ENCODE measurements at regions not wholly inside any gene's neighbourhood (a gene's known extent, or its start where the extent isn't known, plus 50 kb on each side); places are given as distances from the start of the nearest gene placed in this dataset.

DNA sequence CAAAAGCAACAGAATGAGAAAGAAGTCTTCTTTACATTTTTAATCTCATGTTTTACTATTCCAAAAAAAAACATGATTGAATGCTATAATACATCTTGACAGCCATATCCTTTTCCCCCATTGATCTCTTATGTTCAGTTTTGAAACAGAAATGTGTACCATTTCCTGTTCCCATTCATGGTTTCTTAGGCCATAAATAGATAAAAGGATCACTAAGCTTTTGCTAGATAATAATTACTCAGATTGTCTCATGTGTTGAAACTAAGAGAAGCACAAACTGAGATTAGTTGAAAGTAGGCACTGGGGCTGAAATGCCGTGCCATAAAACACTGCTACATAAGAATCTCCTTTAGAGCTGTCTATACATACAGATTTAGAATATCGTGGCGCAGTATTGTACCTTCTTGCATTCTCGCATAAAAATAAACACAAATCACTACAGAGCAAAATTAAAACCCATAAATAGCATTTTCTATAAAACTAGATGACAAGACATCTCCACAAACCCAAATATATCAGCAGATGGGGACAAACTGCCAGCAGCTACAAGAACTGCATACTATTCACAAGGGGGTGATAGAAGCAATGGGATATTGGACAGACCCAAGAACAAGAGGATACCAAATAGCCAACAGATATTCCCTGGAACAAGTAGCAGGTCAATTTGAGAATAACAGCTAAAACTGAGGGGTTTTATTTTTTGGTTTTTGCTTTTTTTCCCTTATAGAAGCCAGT is 405.3 kb upstream of the PRMT6 start:
- H3K9me2 ChIP-seq (replicated peaks; ENCODE audit: insufficient read depth): no peaks in the 10 kb centered on the region
- no peak overlapping the region for H2AFZ ChIP-seq
- H3K79me2 ChIP-seq: no peaks in the 10 kb centered on the region
- H4K20me1 ChIP-seq (ENCODE audit: insufficient read depth, poor library complexity, severe bottlenecking): no peaks in the 10 kb centered on the region
- TF ChIP-seq EZH2 (IDR thresholded peaks at IDR 0.05; ENCODE audit: borderline replicate concordance): no peak
- TF ChIP-seq, protein P1, sequence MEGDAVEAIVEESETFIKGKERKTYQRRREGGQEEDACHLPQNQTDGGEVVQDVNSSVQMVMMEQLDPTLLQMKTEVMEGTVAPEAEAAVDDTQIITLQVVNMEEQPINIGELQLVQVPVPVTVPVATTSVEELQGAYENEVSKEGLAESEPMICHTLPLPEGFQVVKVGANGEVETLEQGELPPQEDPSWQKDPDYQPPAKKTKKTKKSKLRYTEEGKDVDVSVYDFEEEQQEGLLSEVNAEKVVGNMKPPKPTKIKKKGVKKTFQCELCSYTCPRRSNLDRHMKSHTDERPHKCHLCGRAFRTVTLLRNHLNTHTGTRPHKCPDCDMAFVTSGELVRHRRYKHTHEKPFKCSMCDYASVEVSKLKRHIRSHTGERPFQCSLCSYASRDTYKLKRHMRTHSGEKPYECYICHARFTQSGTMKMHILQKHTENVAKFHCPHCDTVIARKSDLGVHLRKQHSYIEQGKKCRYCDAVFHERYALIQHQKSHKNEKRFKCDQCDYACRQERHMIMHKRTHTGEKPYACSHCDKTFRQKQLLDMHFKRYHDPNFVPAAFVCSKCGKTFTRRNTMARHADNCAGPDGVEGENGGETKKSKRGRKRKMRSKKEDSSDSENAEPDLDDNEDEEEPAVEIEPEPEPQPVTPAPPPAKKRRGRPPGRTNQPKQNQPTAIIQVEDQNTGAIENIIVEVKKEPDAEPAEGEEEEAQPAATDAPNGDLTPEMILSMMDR (IDR thresholded peaks at IDR 0.05; ENCODE audit: poor library complexity): no peak
- no peak for TF ChIP-seq EZH2phosphoT487 (IDR thresholded peaks at IDR 0.05; ENCODE audit: low read depth, severe bottlenecking, unreplicated experiment)
- H3K4me2 ChIP-seq: no peak overlapping the region
- H3K27ac ChIP-seq: no peak overlapping the region
- no peaks in the 10 kb centered on the region for H3K27me3 ChIP-seq
- H3K4me3 ChIP-seq: no peak overlapping the region
- no peaks in the 10 kb centered on the region for H3K9me3 ChIP-seq (ENCODE audit: low read depth)
- peak; percentile 4 for DNase-seq (ENCODE audit: low spot score)
- WGBS (ENCODE audit: low lambda C conversion rate, missing lambda C conversion rate): 69% methylated on average over 4 of the region's 4 CpGs
- H3K4me1 ChIP-seq (ENCODE audit: insufficient read depth): no peaks in the 10 kb centered on the region
- H3K36me3 ChIP-seq (replicated peaks; ENCODE audit: insufficient read depth, low read depth): no peaks in the 10 kb centered on the region

DNA sequence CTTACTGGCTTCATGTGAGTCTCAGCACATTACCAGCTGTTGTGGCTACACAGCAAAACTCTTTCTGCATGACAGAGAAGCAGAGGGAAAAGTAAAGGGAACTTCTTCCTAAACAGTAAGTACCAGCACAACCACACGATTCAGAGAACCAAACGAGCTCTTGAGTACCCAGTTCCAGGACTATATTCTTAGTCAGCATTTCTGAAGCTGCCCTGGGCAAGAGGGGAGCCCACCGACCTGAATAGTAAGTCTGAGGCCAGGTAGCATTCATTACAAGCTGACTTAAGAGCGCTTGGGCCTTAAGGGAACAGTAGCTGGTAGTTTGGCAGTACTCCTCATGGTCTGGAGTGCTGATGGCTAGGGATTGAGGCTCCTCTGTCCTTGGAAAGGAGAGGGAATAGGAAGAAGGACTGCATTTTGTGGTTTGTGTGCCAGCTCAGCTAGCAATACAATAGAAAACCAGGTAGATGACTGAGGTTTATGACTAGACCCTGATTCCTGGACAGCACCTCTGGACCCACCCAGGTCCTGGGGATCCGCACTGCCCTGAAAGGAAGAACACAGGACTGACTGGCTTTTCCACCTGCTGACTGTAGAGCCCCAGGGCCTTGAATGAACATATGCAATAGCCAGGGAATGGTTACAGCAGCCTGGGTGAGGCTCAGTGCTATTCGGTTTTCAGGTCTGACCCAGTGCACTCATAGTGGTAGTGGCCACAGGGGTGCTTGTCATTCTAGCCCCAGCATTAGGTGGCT is 396.8 kb upstream of the PRMT6 start:
- no peaks in the 10 kb centered on the region for H3K9me3 ChIP-seq (ENCODE audit: low read depth)
- H3K4me1 ChIP-seq (ENCODE audit: insufficient read depth): no peaks in the 10 kb centered on the region
- no peaks in the 10 kb centered on the region for H4K20me1 ChIP-seq (ENCODE audit: insufficient read depth, poor library complexity, severe bottlenecking)
- TF ChIP-seq, protein P1 (IDR thresholded peaks at IDR 0.05; ENCODE audit: poor library complexity): no peak
- H3K27ac ChIP-seq: no peak overlapping the region
- H2AFZ ChIP-seq: no peak overlapping the region
- no peak for DNase-seq (ENCODE audit: low spot score)
- 76% methylated on average over 6 of the region's 6 CpGs for WGBS (ENCODE audit: low lambda C conversion rate, missing lambda C conversion rate)
- no peaks in the 10 kb centered on the region for H3K27me3 ChIP-seq
- no peaks in the 10 kb centered on the region for H3K9me2 ChIP-seq (replicated peaks; ENCODE audit: insufficient read depth)
- H3K79me2 ChIP-seq: no peaks in the 10 kb centered on the region
- no peaks in the 10 kb centered on the region for H3K36me3 ChIP-seq (replicated peaks; ENCODE audit: insufficient read depth, low read depth)
- no peak overlapping the region for H3K4me3 ChIP-seq
- H3K4me2 ChIP-seq: no peak overlapping the region

DNA sequence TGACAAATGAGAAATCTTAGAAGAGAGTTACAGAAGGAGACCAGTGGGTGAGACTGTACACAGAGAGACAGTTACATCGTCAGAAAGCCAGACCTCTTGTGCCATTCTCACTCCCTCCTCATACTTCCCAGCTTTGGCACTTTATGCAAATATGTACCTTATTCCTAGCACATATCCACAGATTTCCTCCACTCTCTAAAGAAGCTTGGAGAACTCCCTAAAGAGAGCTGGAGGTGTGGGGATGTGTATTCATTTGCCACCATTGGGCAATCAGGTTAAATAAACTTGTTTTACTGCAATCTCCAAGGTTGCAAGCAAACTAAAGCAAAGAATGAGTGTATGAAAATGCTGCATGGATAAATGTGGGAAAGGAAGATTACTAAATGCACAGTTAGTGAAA is 380.9 kb upstream of the PRMT6 start:
- no peak overlapping the region for H3K4me2 ChIP-seq
- 76% methylated on average over 1 of the region's 1 CpG for WGBS (ENCODE audit: low lambda C conversion rate, missing lambda C conversion rate)
- TF ChIP-seq, protein P1 (IDR thresholded peaks at IDR 0.05; ENCODE audit: poor library complexity): no peak
- TF ChIP-seq EZH2 (IDR thresholded peaks at IDR 0.05; ENCODE audit: borderline replicate concordance): no peak
- no peak for TF ChIP-seq EZH2phosphoT487 (IDR thresholded peaks at IDR 0.05; ENCODE audit: low read depth, severe bottlenecking, unreplicated experiment)

More for the DNA sequence above, 380.9 kb upstream of the PRMT6 start:
- DNase-seq (ENCODE audit: low spot score): no peak
- Histone ChIP-seq H2AFZ (no peak overlapping the region), H4K20me1 (ENCODE audit: insufficient read depth, poor library complexity, severe bottlenecking) (no peaks in the 10 kb centered on the region), H3K9me2 (replicated peaks; ENCODE audit: insufficient read depth) (no peaks in the 10 kb centered on the region), H3K4me1 (ENCODE audit: insufficient read depth) (no peaks in the 10 kb centered on the region), H3K27ac (no peak overlapping the region), H3K27me3 (no peaks in the 10 kb centered on the region), H3K79me2 (no peaks in the 10 kb centered on the region), H3K36me3 (replicated peaks; ENCODE audit: insufficient read depth, low read depth) (no peaks in the 10 kb centered on the region), H3K4me3 (no peak overlapping the region), H3K9me3 (ENCODE audit: low read depth) (no peaks in the 10 kb centered on the region)
